K562 (cell line): ENCODE measurements at regions not wholly inside any gene's neighbourhood (a gene's known extent, or its start where the extent isn't known, plus 50 kb on each side); places are given as distances from the start of the nearest gene placed in this dataset.

ENCODE experiments used
- CHCHD3 ChIP-seq: fragments of 250-450 bp; sonication (Bioruptor Pico); IDR thresholded peaks from 2 replicates; pipeline ENCODE4 v2.1.2; 2022; ENCODE audit warnings: mild to moderate bottlenecking
- ESRRA ChIP-seq: fragments of 450-650 bp; IDR thresholded peaks from 2 replicates; pipeline ENCODE4 v1.6.1; 2014; ENCODE audit warnings: low read depth, mild to moderate bottlenecking, moderate library complexity, borderline replicate concordance
- FOSL1 ChIP-seq: fragments of 200-800 bp; sonication (Bioruptor generic); conservative IDR thresholded peaks from 2 replicates; pipeline ENCODE4 v1.6.1; 2016; ENCODE audit warnings: missing genetic modification characterization, missing compliant biosample characterization
- MCM3 ChIP-seq: fragments of 450-650 bp; IDR thresholded peaks from 2 replicates; pipeline ENCODE4 v1.6.1; 2016
- MEIS2 ChIP-seq: fragments of 450-650 bp; IDR thresholded peaks from 2 replicates; pipeline ENCODE4 v1.6.1; 2014; ENCODE audit warnings: mild to moderate bottlenecking; ENCODE audit not compliant: partially characterized antibody
- NR1H2 ChIP-seq: sonication (generic); formaldehyde crosslinking; IDR thresholded peaks from 2 replicates; pipeline ENCODE4 v1.4.0; 2020; ENCODE audit warnings: mild to moderate bottlenecking, missing genetic modification reagents
- POLR2AphosphoS5 ChIP-seq: IDR thresholded peaks from 2 replicates; pipeline ENCODE4 v1.6.1; 2011; ENCODE audit warnings: mild to moderate bottlenecking, low read depth, low read length, moderate library complexity; ENCODE audit not compliant: control insufficient read depth, insufficient read depth
- SNAPC5 ChIP-seq: fragments of 250-450 bp; sonication (Bioruptor Pico); IDR thresholded peaks from 2 replicates; pipeline ENCODE4 v1.8.0; 2021; ENCODE audit warnings: moderate library complexity, mild to moderate bottlenecking, inconsistent platforms
- TGIF2 ChIP-seq: sonication (generic); formaldehyde crosslinking; IDR thresholded peaks from 2 replicates; pipeline ENCODE4 v1.8.1; 2022; ENCODE audit warnings: mild to moderate bottlenecking, missing genetic modification reagents, moderate library complexity
- ZNF830 ChIP-seq: fragments of 250-450 bp; sonication (Bioruptor Pico); IDR thresholded peaks from 2 replicates; pipeline ENCODE4 v1.5.0; 2021; ENCODE audit warnings: mild to moderate bottlenecking
- TF ChIP-seq, protein P1 (sequence below), 3 experiments: IDR thresholded peaks in 2 of 3; conservative IDR thresholded peaks in 1 of 3; 2 replicates each; pipeline ENCODE4 v1.5.1; 2011 to 2012; ENCODE audit warnings: low read length in 3 of 3, mild to moderate bottlenecking in 3 of 3, control low read depth in 2 of 3, improper control_type of control experiment in 1 of 3, inconsistent platforms in 1 of 3, low read depth in 1 of 3, mixed read lengths in 1 of 3, moderate library complexity in 1 of 3; ENCODE audit not compliant: insufficient read depth in 2 of 3

- TF ChIP-seq, protein P1, sequence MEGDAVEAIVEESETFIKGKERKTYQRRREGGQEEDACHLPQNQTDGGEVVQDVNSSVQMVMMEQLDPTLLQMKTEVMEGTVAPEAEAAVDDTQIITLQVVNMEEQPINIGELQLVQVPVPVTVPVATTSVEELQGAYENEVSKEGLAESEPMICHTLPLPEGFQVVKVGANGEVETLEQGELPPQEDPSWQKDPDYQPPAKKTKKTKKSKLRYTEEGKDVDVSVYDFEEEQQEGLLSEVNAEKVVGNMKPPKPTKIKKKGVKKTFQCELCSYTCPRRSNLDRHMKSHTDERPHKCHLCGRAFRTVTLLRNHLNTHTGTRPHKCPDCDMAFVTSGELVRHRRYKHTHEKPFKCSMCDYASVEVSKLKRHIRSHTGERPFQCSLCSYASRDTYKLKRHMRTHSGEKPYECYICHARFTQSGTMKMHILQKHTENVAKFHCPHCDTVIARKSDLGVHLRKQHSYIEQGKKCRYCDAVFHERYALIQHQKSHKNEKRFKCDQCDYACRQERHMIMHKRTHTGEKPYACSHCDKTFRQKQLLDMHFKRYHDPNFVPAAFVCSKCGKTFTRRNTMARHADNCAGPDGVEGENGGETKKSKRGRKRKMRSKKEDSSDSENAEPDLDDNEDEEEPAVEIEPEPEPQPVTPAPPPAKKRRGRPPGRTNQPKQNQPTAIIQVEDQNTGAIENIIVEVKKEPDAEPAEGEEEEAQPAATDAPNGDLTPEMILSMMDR (IDR thresholded peaks at IDR 0.05 in 2 of 3, conservative IDR thresholded peaks at IDR 0.05 in 1 of 3; ENCODE audit: insufficient read depth in 2 of 3, low read depth in 1 of 3, low read length in 3 of 3): no peak
- TF ChIP-seq ZNF830 (CRISPR knock-in tag) (no peak), SNAPC5 (CRISPR knock-in tag) (no peak), MCM3 (no peak), POLR2AphosphoS5 (no peak), NR1H2 (no peak), TGIF2 (no peak), ESRRA (no peak), MEIS2 (no peak), CHCHD3 (no peak), FOSL1 (tag) (no peak)
Measured at GRCh38 chr15:95536638-95537037, 793.9 kb upstream of the NR2F2 start.
